SK-N-SH (cell line): ENCODE measurements at regions not wholly inside any gene's neighbourhood (a gene's known extent, or its start where the extent isn't known, plus 50 kb on each side); places are given as distances from the start of the nearest gene placed in this dataset.

Source experiments
- CTCF ChIA-PET: fragments of 300-600, 350-600 bp; formaldehyde crosslinking; extraction: SDS; loops from one replicate; lab custom pipeline; 2021; lab: Yijun Ruan, JAX
- POLR2A ChIA-PET: fragments of 350-600 bp; sonication (Branson Sonifier 250); formaldehyde crosslinking; extraction: SDS; loops from one replicate; lab custom pipeline; 2020; ENCODE audit warnings: antibody characterized with exemption, inconsistent platforms; lab: Yijun Ruan, JAX
- DNase-seq: peaks from one replicate; pipeline ENCODE4 v3.0.0; 2012
- H2AFZ ChIP-seq: fragments of 200-600 bp; sonication (generic); 2 replicates; pipeline ENCODE4 v1.8.1; 2016; ENCODE audit warnings: antibody characterized with exemption, mild to moderate bottlenecking, low read depth
- H3F3A ChIP-seq: fragments of 200-600 bp; sonication (generic); replicated peaks from 2 replicates; pipeline ENCODE3; 2016; ENCODE audit warnings: antibody characterized with exemption, mild to moderate bottlenecking; ENCODE audit not compliant: insufficient read depth
- H3K27ac ChIP-seq, 2 experiments: fragments of 200-500 bp in 1 of 2; fragments of 200-600 bp in 1 of 2; sonication (Bioruptor generic) in 1 of 2; sonication (generic), shearing (Covaris generic) in 1 of 2; 2 replicates each; pipeline versions ENCODE4 v1.5.1 to v1.6.1; 2014 to 2016; ENCODE audit warnings: low read depth in 2 of 2, inconsistent platforms in 1 of 2, low read length in 1 of 2, mild to moderate bottlenecking in 1 of 2, mixed read lengths in 1 of 2
- H3K27me3 ChIP-seq: fragments of 200-600 bp; sonication (generic), shearing (Covaris generic); 2 replicates; pipeline ENCODE4 v1.6.1; 2016; ENCODE audit warnings: mixed run types; ENCODE audit not compliant: insufficient read depth
- H3K36me3 ChIP-seq, 2 experiments: fragments of 200-500 bp in 1 of 2; fragments of 200-600 bp in 1 of 2; sonication (Bioruptor generic) in 1 of 2; sonication (generic) in 1 of 2; replicated peaks in 1 of 2; 2 replicates each; pipeline versions ENCODE3 to v1.5.1; 2014 to 2016; ENCODE audit warnings: low read length in 1 of 2, mild to moderate bottlenecking in 1 of 2; ENCODE audit not compliant: insufficient read depth in 2 of 2, control insufficient read depth in 1 of 2
- H3K4me1 ChIP-seq, 2 experiments: fragments of 200-500 bp in 1 of 2; fragments of 200-600 bp in 1 of 2; sonication (Bioruptor generic) in 1 of 2; sonication (generic), shearing (Covaris generic) in 1 of 2; 2 replicates each; pipeline versions ENCODE4 v1.5.1 to v1.6.1; 2014 to 2016; ENCODE audit warnings: low read depth in 1 of 2, low read length in 1 of 2, mixed run types in 1 of 2; ENCODE audit not compliant: insufficient read depth in 2 of 2, control insufficient read depth in 1 of 2
- H3K4me2 ChIP-seq: fragments of 200-600 bp; sonication (generic), shearing (Covaris generic); 2 replicates; pipeline ENCODE4 v1.6.1; 2017; ENCODE audit warnings: mixed run types
- H3K4me3 ChIP-seq, 2 experiments: fragments of 200-500 bp in 1 of 2; fragments of 200-600 bp in 1 of 2; sonication (Bioruptor generic) in 1 of 2; sonication (generic), shearing (Covaris generic) in 1 of 2; 2 replicates each; pipeline versions ENCODE4 v1.5.1 to v1.8.1; 2014 to 2016; ENCODE audit warnings: low read depth in 2 of 2, inconsistent platforms in 1 of 2, low read length in 1 of 2, mild to moderate bottlenecking in 1 of 2, mixed read lengths in 1 of 2, moderate library complexity in 1 of 2
- H3K79me2 ChIP-seq: fragments of 200-600 bp; sonication (generic); 2 replicates; pipeline ENCODE4 v1.8.1; 2017; ENCODE audit warnings: mild to moderate bottlenecking; ENCODE audit not compliant: insufficient read depth
- H3K9ac ChIP-seq: fragments of 200-600 bp; sonication (generic); 2 replicates; pipeline ENCODE4 v1.6.1; 2017; ENCODE audit warnings: mixed run types
- H3K9me2 ChIP-seq: fragments of 200-600 bp; sonication (generic); 2 replicates; pipeline ENCODE4 v1.6.1; 2017; ENCODE audit warnings: mixed run types
- H3K9me3 ChIP-seq: fragments of 200-600 bp; sonication (generic); 2 replicates; pipeline ENCODE4 v1.6.1; 2017; ENCODE audit warnings: mixed run types, mild to moderate bottlenecking, moderate library complexity
- H4K20me1 ChIP-seq: fragments of 200-600 bp; sonication (generic); 2 replicates; pipeline ENCODE4 v1.6.1; 2017; ENCODE audit warnings: mild to moderate bottlenecking, mixed run types; ENCODE audit not compliant: insufficient read depth
- CHD2 ChIP-seq: fragments of 150-350 bp; IDR thresholded peaks from 2 replicates; pipeline ENCODE4 v1.6.1; 2018; ENCODE audit warnings: low read length; ENCODE audit not compliant: partially characterized antibody
- CTCF ChIP-seq: fragments of 200-600 bp; sonication (generic); IDR thresholded peaks from 2 replicates; pipeline ENCODE4 v1.6.1; 2017; ENCODE audit warnings: antibody characterized with exemption, mild to moderate bottlenecking, moderate library complexity
- ELF1 ChIP-seq: IDR thresholded peaks from 2 replicates; pipeline ENCODE4 v1.4.0; 2012
- FOXJ3 ChIP-seq: sonication (generic); formaldehyde crosslinking; IDR thresholded peaks from 2 replicates; pipeline ENCODE4 v1.5.1; 2020; ENCODE audit warnings: mild to moderate bottlenecking, missing genetic modification reagents
- FOXM1 ChIP-seq: IDR thresholded peaks from 2 replicates; pipeline ENCODE4 v1.4.0; 2012; ENCODE audit warnings: low read depth, mild to moderate bottlenecking
- GABPA ChIP-seq: IDR thresholded peaks from 2 replicates; pipeline ENCODE4 v1.4.0; 2012; ENCODE audit warnings: low read depth, mild to moderate bottlenecking
- GATA2 ChIP-seq: sonication (generic); formaldehyde crosslinking; IDR thresholded peaks from 2 replicates; pipeline ENCODE4 v1.5.0; 2020; ENCODE audit warnings: mild to moderate bottlenecking, missing genetic modification reagents
- JUND ChIP-seq: IDR thresholded peaks from 2 replicates; pipeline ENCODE4 v1.4.0; 2012
- MEF2A ChIP-seq: IDR thresholded peaks from 2 replicates; pipeline ENCODE4 v1.4.0; 2012; ENCODE audit warnings: low read depth, borderline replicate concordance
- NFIC ChIP-seq: IDR thresholded peaks from 2 replicates; pipeline ENCODE4 v1.4.0; 2012; ENCODE audit warnings: borderline replicate concordance
- NRF1 ChIP-seq: IDR thresholded peaks from 2 replicates; pipeline ENCODE4 v1.6.1; 2012; ENCODE audit warnings: low read depth, mild to moderate bottlenecking, low read length
- POLR2AphosphoS5 ChIP-seq: IDR thresholded peaks from 2 replicates; pipeline ENCODE4 v1.6.1; 2012; ENCODE audit warnings: low read depth, low read length
- RAD21 ChIP-seq: IDR thresholded peaks from 2 replicates; pipeline ENCODE4 v1.6.1; 2012; ENCODE audit warnings: mild to moderate bottlenecking, low read length
- RFX5 ChIP-seq: IDR thresholded peaks from 2 replicates; pipeline ENCODE4 v1.6.1; 2012; ENCODE audit warnings: mild to moderate bottlenecking, improper control_type of control experiment, low read length
- RXRA ChIP-seq: IDR thresholded peaks from 2 replicates; pipeline ENCODE4 v1.4.0; 2012; ENCODE audit warnings: low read depth, mild to moderate bottlenecking, borderline replicate concordance
- SIN3A ChIP-seq: IDR thresholded peaks from 2 replicates; pipeline ENCODE4 v1.6.1; 2012; ENCODE audit warnings: low read depth, mild to moderate bottlenecking, low read length, moderate library complexity, borderline replicate concordance
- SMC3 ChIP-seq: IDR thresholded peaks from 2 replicates; pipeline ENCODE4 v1.6.1; 2012; ENCODE audit warnings: low read depth, low read length, improper control_type of control experiment
- TAF1 ChIP-seq: IDR thresholded peaks from 2 replicates; pipeline ENCODE4 v1.6.1; 2012; ENCODE audit warnings: low read depth, mild to moderate bottlenecking, low read length, moderate library complexity, borderline replicate concordance
- TEAD4 ChIP-seq: IDR thresholded peaks from 2 replicates; pipeline ENCODE4 v1.4.0; 2012; ENCODE audit warnings: mild to moderate bottlenecking, borderline replicate concordance; ENCODE audit not compliant: insufficient read depth
- USF2 ChIP-seq: fragments of 150-350 bp; IDR thresholded peaks from 2 replicates; pipeline ENCODE4 v1.6.1; 2017; ENCODE audit warnings: antibody characterized with exemption, low read length, low read depth, borderline replicate concordance
- ZBTB33 ChIP-seq: IDR thresholded peaks from 2 replicates; pipeline ENCODE4 v1.4.0; 2012; ENCODE audit warnings: low read depth, borderline replicate concordance
- TF ChIP-seq, protein P1 (sequence below): IDR thresholded peaks from 2 replicates; pipeline ENCODE4 v1.4.0; 2012; ENCODE audit warnings: low read depth, borderline replicate concordance
- TF ChIP-seq, protein P2 (sequence below): fragments of 150-350 bp; IDR thresholded peaks from 2 replicates; pipeline ENCODE4 v1.6.1; 2016; ENCODE audit warnings: mild to moderate bottlenecking, low read depth, low read length
- TF ChIP-seq, protein P3 (sequence below): IDR thresholded peaks from 2 replicates; pipeline ENCODE4 v1.4.0; 2012; ENCODE audit warnings: low read depth
- TF ChIP-seq, protein P4 (sequence below): IDR thresholded peaks from 2 replicates; pipeline ENCODE4; 2012

- no peaks in the 10 kb centered on the region for H3K9me2 ChIP-seq
Measured at GRCh38 chr11:104699981-104700380, 198.3 kb downstream of the CASP12 start.

GRCh38 chr11:104695065-104695463 lies 203.2 kb downstream of the CASP12 start:
- no peaks in the 10 kb centered on the region for H4K20me1 ChIP-seq
- H3K27me3 ChIP-seq, result no peaks in the 10 kb centered on the region
- H3K79me2 ChIP-seq, result no peaks in the 10 kb centered on the region
- H3K36me3 ChIP-seq, result no peaks in the 10 kb centered on the region
- H3K4me1 ChIP-seq, result peaks cover 4 to 6% of the 10 kb centered on the region in 2 experiments; a peak in 2 of 4 replicates
- H3F3A ChIP-seq, result peaks cover 5% of the 10 kb centered on the region
- no peak for DNase-seq
- H3K4me2 ChIP-seq, result no peak overlapping the region
- H3K9ac ChIP-seq, result no peak overlapping the region
- no peak overlapping the region for H3K4me3 ChIP-seq
- H3K9me2 ChIP-seq, result no peaks in the 10 kb centered on the region
- POLR2A ChIA-PET, result no interaction called here
- peak overlapping the region in 1 of 2 experiments; percentile 20; a peak in 1 of 4 replicates for H3K27ac ChIP-seq
- CTCF ChIA-PET, result no interaction called here
- no peak overlapping the region for H2AFZ ChIP-seq
- H3K9me3 ChIP-seq, result no peaks in the 10 kb centered on the region
- TF ChIP-seq FOXM1, result no peak
- no peak for TF ChIP-seq CTCF
- TF ChIP-seq NFIC, result no peak
- TF ChIP-seq NRF1, result no peak
- TF ChIP-seq, protein P1, sequence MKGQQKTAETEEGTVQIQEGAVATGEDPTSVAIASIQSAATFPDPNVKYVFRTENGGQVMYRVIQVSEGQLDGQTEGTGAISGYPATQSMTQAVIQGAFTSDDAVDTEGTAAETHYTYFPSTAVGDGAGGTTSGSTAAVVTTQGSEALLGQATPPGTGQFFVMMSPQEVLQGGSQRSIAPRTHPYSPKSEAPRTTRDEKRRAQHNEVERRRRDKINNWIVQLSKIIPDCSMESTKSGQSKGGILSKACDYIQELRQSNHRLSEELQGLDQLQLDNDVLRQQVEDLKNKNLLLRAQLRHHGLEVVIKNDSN, result no peak
- TF ChIP-seq SIN3A, result no peak
- no peak for TF ChIP-seq ELF1
- no peak for TF ChIP-seq ZBTB33
- TF ChIP-seq MEF2A, result no peak

More at GRCh38 chr11:104699981-104700380, 198.3 kb downstream of the CASP12 start:
- Histone ChIP-seq H3F3A (peaks cover 6% of the 10 kb centered on the region), H3K27me3 (no peaks in the 10 kb centered on the region), H2AFZ (no peak overlapping the region), H3K4me2 (no peak overlapping the region), H3K4me1 (peaks cover 0 to 3% of the 10 kb centered on the region in 2 experiments; a peak in 2 of 4 replicates), H3K79me2 (no peaks in the 10 kb centered on the region), H3K4me3 (no peak overlapping the region), H3K36me3 (no peaks in the 10 kb centered on the region), H3K27ac (no peak overlapping the region), H3K9ac (no peak overlapping the region), H3K9me3 (no peaks in the 10 kb centered on the region), H4K20me1 (no peaks in the 10 kb centered on the region)
- ChIA-PET CTCF (interaction anchor here (1.4 kb wide), 1 partner anchor 1018 kb away, joined by 4 read pairs; no protein-coding TSS in a partner anchor), POLR2A (no interaction called here)
- no peak for TF ChIP-seq NFIC
- no peak for TF ChIP-seq FOXJ3 (CRISPR knock-in tag)
- TF ChIP-seq RAD21, result no peak
- no peak for TF ChIP-seq CHD2
- TF ChIP-seq FOXM1, result no peak
- TF ChIP-seq, protein P2, sequence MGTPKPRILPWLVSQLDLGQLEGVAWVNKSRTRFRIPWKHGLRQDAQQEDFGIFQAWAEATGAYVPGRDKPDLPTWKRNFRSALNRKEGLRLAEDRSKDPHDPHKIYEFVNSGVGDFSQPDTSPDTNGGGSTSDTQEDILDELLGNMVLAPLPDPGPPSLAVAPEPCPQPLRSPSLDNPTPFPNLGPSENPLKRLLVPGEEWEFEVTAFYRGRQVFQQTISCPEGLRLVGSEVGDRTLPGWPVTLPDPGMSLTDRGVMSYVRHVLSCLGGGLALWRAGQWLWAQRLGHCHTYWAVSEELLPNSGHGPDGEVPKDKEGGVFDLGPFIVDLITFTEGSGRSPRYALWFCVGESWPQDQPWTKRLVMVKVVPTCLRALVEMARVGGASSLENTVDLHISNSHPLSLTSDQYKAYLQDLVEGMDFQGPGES, result no peak
- TF ChIP-seq TAF1, result no peak
- no peak for TF ChIP-seq RXRA
- TF ChIP-seq SMC3, result no peak
- TF ChIP-seq USF2, result no peak
- no peak for TF ChIP-seq RFX5
- TF ChIP-seq GATA2 (CRISPR knock-in tag), result no peak
- TF ChIP-seq GABPA, result no peak
- TF ChIP-seq NRF1, result no peak
- TF ChIP-seq, protein P3, sequence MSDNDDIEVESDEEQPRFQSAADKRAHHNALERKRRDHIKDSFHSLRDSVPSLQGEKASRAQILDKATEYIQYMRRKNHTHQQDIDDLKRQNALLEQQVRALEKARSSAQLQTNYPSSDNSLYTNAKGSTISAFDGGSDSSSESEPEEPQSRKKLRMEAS, result no peak
- no peak for TF ChIP-seq TEAD4
- no peak for TF ChIP-seq JUND
- TF ChIP-seq POLR2AphosphoS5, result no peak
- TF ChIP-seq, protein P4, sequence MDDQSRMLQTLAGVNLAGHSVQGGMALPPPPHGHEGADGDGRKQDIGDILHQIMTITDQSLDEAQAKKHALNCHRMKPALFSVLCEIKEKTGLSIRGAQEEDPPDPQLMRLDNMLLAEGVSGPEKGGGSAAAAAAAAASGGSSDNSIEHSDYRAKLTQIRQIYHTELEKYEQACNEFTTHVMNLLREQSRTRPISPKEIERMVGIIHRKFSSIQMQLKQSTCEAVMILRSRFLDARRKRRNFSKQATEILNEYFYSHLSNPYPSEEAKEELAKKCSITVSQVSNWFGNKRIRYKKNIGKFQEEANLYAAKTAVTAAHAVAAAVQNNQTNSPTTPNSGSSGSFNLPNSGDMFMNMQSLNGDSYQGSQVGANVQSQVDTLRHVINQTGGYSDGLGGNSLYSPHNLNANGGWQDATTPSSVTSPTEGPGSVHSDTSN, result no peak
- no peak for DNase-seq
